ENCODE measurements at regions not wholly inside any gene's neighbourhood (a gene's known extent, or its start where the extent isn't known, plus 50 kb on each side); places are given as distances from the start of the nearest gene placed in this dataset.

- no peak for DNase-seq (ENCODE audit: insufficient read length, low spot score)
- FAIRE-seq, result no peak
- no peak for TF ChIP-seq POLR2AphosphoS5 (IDR thresholded peaks at IDR 0.05; ENCODE audit: low read depth, low read length)
Observed at GRCh38 chr11:28837599-28837998, 729.4 kb downstream of the METTL15 start.

DNA sequence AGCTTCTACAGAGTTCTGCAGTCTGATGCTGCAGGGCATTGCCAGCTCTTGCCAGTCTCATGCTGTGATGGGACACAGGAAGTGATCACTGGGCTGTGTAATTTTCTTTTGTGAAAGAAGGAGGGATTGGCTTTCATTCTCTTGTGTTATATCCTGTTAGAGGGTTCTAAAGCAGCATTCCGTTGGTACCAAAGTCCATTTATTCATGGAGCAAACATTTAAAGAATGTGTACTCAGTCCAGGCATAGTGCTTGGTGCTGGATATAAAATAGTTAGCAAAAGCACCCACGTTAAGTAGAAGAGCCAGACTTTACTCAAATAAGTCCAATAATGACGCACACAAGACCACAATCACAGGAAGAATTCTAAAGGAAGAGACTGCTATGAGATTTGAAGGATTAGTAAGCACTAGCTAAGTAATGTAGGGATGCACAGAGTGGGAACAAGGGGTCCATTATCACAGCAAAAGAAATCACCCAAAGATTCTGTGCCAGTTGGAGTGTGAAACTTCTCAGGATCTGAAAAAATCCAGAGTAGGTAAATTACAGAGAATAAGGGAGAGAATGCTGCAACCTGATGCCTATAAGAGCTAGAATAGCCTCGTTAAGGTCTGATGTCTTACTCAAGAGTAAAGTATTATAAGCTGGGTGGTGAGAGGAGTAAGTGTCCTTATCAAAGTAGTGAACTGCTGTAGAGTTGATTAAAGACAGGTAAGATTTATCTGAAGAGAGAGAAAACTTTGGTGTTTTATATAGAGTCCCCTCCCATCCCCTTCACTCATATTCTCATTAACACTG, 728.3 kb downstream of the METTL15 start:
- TF ChIP-seq POLR2AphosphoS5 (IDR thresholded peaks at IDR 0.05; ENCODE audit: low read depth, low read length) (no peak), PAX5 (IDR thresholded peaks at IDR 0.05; ENCODE audit: insufficient read depth, low read length, severe bottlenecking) (no peak), POU2F2 (IDR thresholded peaks at IDR 0.05; ENCODE audit: low read depth, low read length) (no peak), TAF1 (IDR thresholded peaks at IDR 0.05; ENCODE audit: low read depth, low read length) (no peak), POLR2A (IDR thresholded peaks at IDR 0.05; ENCODE audit: low read depth, low read length) (no peak), SPI1 (IDR thresholded peaks at IDR 0.05; ENCODE audit: low read depth, low read length) (no peak)
- DNase-seq (ENCODE audit: insufficient read length, low spot score), result no peak
- no peak for FAIRE-seq

DNA sequence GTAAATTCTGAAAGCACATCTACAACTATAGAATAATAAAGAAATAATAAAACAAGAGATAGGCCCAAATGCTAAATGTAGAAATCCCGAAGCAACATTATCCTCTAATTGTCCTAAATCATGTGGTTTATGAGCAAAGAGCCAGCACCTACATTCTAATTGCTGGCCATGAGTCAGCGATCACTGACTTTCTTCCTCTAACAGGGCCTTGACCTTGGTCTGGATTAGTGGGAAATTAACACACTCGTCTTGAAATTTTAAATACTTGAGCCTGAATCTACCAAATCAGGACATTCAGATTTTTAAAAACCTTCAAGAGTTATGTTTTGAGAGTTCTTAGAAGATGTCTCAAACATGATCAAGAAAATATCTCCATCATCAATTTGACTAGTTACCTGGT, 727.6 kb downstream of the METTL15 start:
- TF ChIP-seq POLR2A (IDR thresholded peaks at IDR 0.05; ENCODE audit: low read depth, low read length) (no peak), PAX5 (IDR thresholded peaks at IDR 0.05; ENCODE audit: insufficient read depth, low read length, severe bottlenecking) (no peak), POLR2AphosphoS5 (IDR thresholded peaks at IDR 0.05; ENCODE audit: low read depth, low read length) (no peak), SPI1 (IDR thresholded peaks at IDR 0.05; ENCODE audit: low read depth, low read length) (no peak), POU2F2 (IDR thresholded peaks at IDR 0.05; ENCODE audit: low read depth, low read length) (no peak), TAF1 (IDR thresholded peaks at IDR 0.05; ENCODE audit: low read depth, low read length) (no peak)
- no peak for DNase-seq (ENCODE audit: insufficient read length, low spot score)
- no peak for FAIRE-seq

DNA sequence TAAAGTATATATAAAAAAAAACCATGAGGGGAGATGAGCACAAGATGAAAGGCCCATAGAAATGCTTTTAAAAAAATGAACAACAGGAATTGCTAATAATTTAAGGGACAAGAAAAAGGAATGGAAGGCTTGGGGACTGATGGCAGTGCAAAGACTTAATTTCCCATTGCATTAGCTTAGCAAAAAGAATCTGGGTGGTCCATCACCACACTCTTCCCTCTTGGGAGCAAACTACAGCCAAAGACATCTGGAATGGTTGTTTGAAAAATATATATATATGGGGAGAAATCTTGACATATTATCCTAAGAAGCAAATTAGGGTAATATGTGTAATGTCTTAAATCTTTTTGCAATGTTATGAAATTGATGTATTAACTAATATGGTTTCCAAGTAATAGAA, 727.1 kb downstream of the METTL15 start:
- FAIRE-seq, result no peak
- DNase-seq (ENCODE audit: insufficient read length, low spot score), result no peak

DNA sequence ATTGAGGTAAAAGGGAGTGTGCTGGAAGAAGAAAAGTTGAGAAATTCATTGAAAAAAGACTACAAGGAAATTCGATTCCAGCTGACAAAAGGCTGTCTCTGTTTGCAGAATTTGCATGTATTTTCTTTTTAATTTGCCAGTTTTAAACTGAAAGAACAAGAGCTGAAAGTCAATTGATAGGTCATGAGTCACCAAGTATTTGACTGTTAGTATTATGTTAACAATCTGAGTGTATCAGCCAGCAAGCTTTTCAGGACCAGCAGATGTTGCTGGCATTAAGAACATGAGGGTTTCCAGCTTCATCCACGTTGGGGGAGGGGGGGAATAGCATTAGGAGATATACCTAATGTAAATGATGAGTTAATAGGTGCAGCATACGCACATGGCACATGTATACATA, 726.7 kb downstream of the METTL15 start:
- TF ChIP-seq TAF1 (IDR thresholded peaks at IDR 0.05; ENCODE audit: low read depth, low read length) (no peak), POLR2AphosphoS5 (IDR thresholded peaks at IDR 0.05; ENCODE audit: low read depth, low read length) (no peak), POLR2A (IDR thresholded peaks at IDR 0.05; ENCODE audit: low read depth, low read length) (no peak), SPI1 (IDR thresholded peaks at IDR 0.05; ENCODE audit: low read depth, low read length) (no peak), POU2F2 (IDR thresholded peaks at IDR 0.05; ENCODE audit: low read depth, low read length) (no peak), PAX5 (IDR thresholded peaks at IDR 0.05; ENCODE audit: insufficient read depth, low read length, severe bottlenecking) (no peak)
- FAIRE-seq, result no peak
- no peak for DNase-seq (ENCODE audit: insufficient read length, low spot score)

More for the DNA sequence above, 727.1 kb downstream of the METTL15 start:
- no peak for TF ChIP-seq POLR2AphosphoS5 (IDR thresholded peaks at IDR 0.05; ENCODE audit: low read depth, low read length)
- no peak for TF ChIP-seq PAX5 (IDR thresholded peaks at IDR 0.05; ENCODE audit: insufficient read depth, low read length, severe bottlenecking)
- TF ChIP-seq TAF1 (IDR thresholded peaks at IDR 0.05; ENCODE audit: low read depth, low read length), result no peak
- TF ChIP-seq POU2F2 (IDR thresholded peaks at IDR 0.05; ENCODE audit: low read depth, low read length), result no peak
- no peak for TF ChIP-seq POLR2A (IDR thresholded peaks at IDR 0.05; ENCODE audit: low read depth, low read length)
- no peak for TF ChIP-seq SPI1 (IDR thresholded peaks at IDR 0.05; ENCODE audit: low read depth, low read length)

DNA sequence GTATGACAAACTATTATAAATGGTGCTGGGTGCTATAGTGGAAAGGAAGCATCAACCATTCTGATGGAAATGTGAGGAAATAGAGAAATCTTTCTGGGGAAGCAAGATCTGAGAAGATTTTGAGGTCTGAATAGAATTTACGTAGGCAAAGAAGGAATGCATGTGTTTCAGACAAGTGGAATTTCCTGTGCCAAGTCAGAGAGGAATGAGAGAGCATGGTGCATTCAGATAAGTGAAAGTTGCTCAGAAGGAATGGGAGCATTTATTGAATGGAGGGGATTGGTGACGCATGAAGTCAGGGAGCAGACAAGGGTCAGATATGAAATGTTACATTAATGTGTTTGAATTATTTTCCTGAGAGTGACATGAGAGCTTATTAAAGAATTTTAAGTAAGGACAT, 725.5 kb downstream of the METTL15 start:
- TF ChIP-seq POLR2AphosphoS5 (IDR thresholded peaks at IDR 0.05; ENCODE audit: low read depth, low read length) (no peak), SPI1 (IDR thresholded peaks at IDR 0.05; ENCODE audit: low read depth, low read length) (no peak), POLR2A (IDR thresholded peaks at IDR 0.05; ENCODE audit: low read depth, low read length) (no peak), POU2F2 (IDR thresholded peaks at IDR 0.05; ENCODE audit: low read depth, low read length) (no peak), PAX5 (IDR thresholded peaks at IDR 0.05; ENCODE audit: insufficient read depth, low read length, severe bottlenecking) (no peak), TAF1 (IDR thresholded peaks at IDR 0.05; ENCODE audit: low read depth, low read length) (no peak)
- DNase-seq (ENCODE audit: insufficient read length, low spot score) (no peak), FAIRE-seq (no peak)

- TF ChIP-seq SPI1 (IDR thresholded peaks at IDR 0.05; ENCODE audit: low read depth, low read length), result no peak
- TF ChIP-seq PAX5 (IDR thresholded peaks at IDR 0.05; ENCODE audit: insufficient read depth, low read length, severe bottlenecking), result no peak
- TF ChIP-seq POU2F2 (IDR thresholded peaks at IDR 0.05; ENCODE audit: low read depth, low read length), result no peak
- no peak for TF ChIP-seq TAF1 (IDR thresholded peaks at IDR 0.05; ENCODE audit: low read depth, low read length)
- TF ChIP-seq POLR2A (IDR thresholded peaks at IDR 0.05; ENCODE audit: low read depth, low read length), result no peak
- TF ChIP-seq POLR2AphosphoS5 (IDR thresholded peaks at IDR 0.05; ENCODE audit: low read depth, low read length), result no peak
- DNase-seq (ENCODE audit: insufficient read length, low spot score) (no peak), FAIRE-seq (no peak)
Observed at GRCh38 chr11:28833169-28833568, 725.0 kb downstream of the METTL15 start.

GRCh38 chr11:28826807-28827206, 718.6 kb downstream of the METTL15 start:
- TF ChIP-seq POU2F2 (IDR thresholded peaks at IDR 0.05; ENCODE audit: low read depth, low read length) (no peak), PAX5 (IDR thresholded peaks at IDR 0.05; ENCODE audit: insufficient read depth, low read length, severe bottlenecking) (no peak), TAF1 (IDR thresholded peaks at IDR 0.05; ENCODE audit: low read depth, low read length) (no peak), POLR2AphosphoS5 (IDR thresholded peaks at IDR 0.05; ENCODE audit: low read depth, low read length) (no peak), SPI1 (IDR thresholded peaks at IDR 0.05; ENCODE audit: low read depth, low read length) (no peak), POLR2A (IDR thresholded peaks at IDR 0.05; ENCODE audit: low read depth, low read length) (no peak)
- FAIRE-seq, result no peak
- DNase-seq (ENCODE audit: insufficient read length, low spot score), result no peak

DNA sequence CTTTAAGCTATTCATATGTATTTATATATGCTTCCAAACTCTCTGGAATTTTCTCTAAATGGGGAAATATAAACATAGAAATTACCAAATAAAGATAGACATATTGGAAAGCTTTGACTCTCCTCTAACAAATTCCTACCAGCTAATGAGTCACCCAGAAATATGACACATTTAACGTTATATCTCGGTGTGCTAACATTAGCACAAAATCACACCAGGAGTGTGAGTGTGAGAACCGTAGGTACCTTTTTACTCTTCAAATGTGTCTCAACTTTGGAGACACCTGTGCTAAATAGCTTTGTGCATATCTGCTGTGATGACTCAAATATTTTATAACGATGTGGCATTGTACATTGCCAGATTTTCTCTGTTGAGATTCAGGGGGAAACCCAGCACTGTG, 714.4 kb downstream of the METTL15 start:
- TF ChIP-seq PAX5 (IDR thresholded peaks at IDR 0.05; ENCODE audit: insufficient read depth, low read length, severe bottlenecking), result no peak
- no peak for TF ChIP-seq POLR2A (IDR thresholded peaks at IDR 0.05; ENCODE audit: low read depth, low read length)
- TF ChIP-seq SPI1 (IDR thresholded peaks at IDR 0.05; ENCODE audit: low read depth, low read length), result no peak
- TF ChIP-seq POLR2AphosphoS5 (IDR thresholded peaks at IDR 0.05; ENCODE audit: low read depth, low read length), result no peak
- no peak for TF ChIP-seq TAF1 (IDR thresholded peaks at IDR 0.05; ENCODE audit: low read depth, low read length)
- no peak for TF ChIP-seq POU2F2 (IDR thresholded peaks at IDR 0.05; ENCODE audit: low read depth, low read length)
- DNase-seq (ENCODE audit: insufficient read length, low spot score) (no peak), FAIRE-seq (no peak)
